ENCODE measurements at regions not wholly inside any gene's neighbourhood (a gene's known extent, or its start where the extent isn't known, plus 50 kb on each side); places are given as distances from the start of the nearest gene placed in this dataset.

GRCh38 chr13:78862446-78862845 is 203.5 kb upstream of the OBI1 start:
- Histone ChIP-seq H3K9me3 (ENCODE audit: low read length) (no peaks in the 10 kb centered on the region), H3K9me2 (ENCODE audit: low read depth, low read length) (no peaks in the 10 kb centered on the region), H3K27me3 (ENCODE audit: insufficient read depth, low read length) (no peaks in the 10 kb centered on the region), H3K36me3 (ENCODE audit: insufficient read depth, low read length) (no peaks in the 10 kb centered on the region), H3K4me1 (ENCODE audit: insufficient read depth, low read length, severe bottlenecking) (no peaks in the 10 kb centered on the region), H2AFZ (ENCODE audit: low read length) (no peak overlapping the region), H3K27ac (ENCODE audit: low read depth, low read length, poor library complexity, severe bottlenecking) (no peak overlapping the region), H3F3A (ENCODE audit: insufficient read depth, low read length) (no peaks in the 10 kb centered on the region), H3K4me2 (ENCODE audit: low read length) (no peak overlapping the region), H3K79me2 (ENCODE audit: insufficient read depth, low read length) (no peaks in the 10 kb centered on the region), H3K9ac (ENCODE audit: low read length) (no peak overlapping the region), H3K4me3 (ENCODE audit: low read depth, low read length, poor library complexity, severe bottlenecking) (no peak overlapping the region), H4K20me1 (ENCODE audit: insufficient read depth, low read length) (no peaks in the 10 kb centered on the region)
- no peak for TF ChIP-seq CTCF (IDR thresholded peaks at IDR 0.05; ENCODE audit: low read length)

- Histone ChIP-seq H3K79me2 (ENCODE audit: insufficient read depth, low read length) (no peaks in the 10 kb centered on the region), H3K36me3 (ENCODE audit: insufficient read depth, low read length) (no peaks in the 10 kb centered on the region), H3K4me2 (ENCODE audit: low read length) (no peak overlapping the region)
Measured at GRCh38 chr13:78852709-78853108, 193.8 kb upstream of the OBI1 start.

GRCh38 chr13:78845656-78846365 is 186.9 kb upstream of the OBI1 start:
- H3K27me3 ChIP-seq (ENCODE audit: insufficient read depth, low read length), result no peaks in the 10 kb centered on the region
- no peak overlapping the region for H2AFZ ChIP-seq (ENCODE audit: low read length)
- H3K4me3 ChIP-seq (ENCODE audit: low read depth, low read length, poor library complexity, severe bottlenecking), result no peak overlapping the region
- no peaks in the 10 kb centered on the region for H3K9me2 ChIP-seq (ENCODE audit: low read depth, low read length)
- no peaks in the 10 kb centered on the region for H3K36me3 ChIP-seq (ENCODE audit: insufficient read depth, low read length)
- no peaks in the 10 kb centered on the region for H3K9me3 ChIP-seq (ENCODE audit: low read length)
- H3K27ac ChIP-seq (ENCODE audit: low read depth, low read length, poor library complexity, severe bottlenecking), result no peak overlapping the region
- H3K79me2 ChIP-seq (ENCODE audit: insufficient read depth, low read length), result no peaks in the 10 kb centered on the region
- TF ChIP-seq CTCF (IDR thresholded peaks at IDR 0.05; ENCODE audit: low read length), result no peak
- TF ChIP-seq EZH2 (IDR thresholded peaks at IDR 0.05; ENCODE audit: borderline replicate concordance, low read length), result no peak
- no peak overlapping the region for H3K9ac ChIP-seq (ENCODE audit: low read length)
- H4K20me1 ChIP-seq (ENCODE audit: insufficient read depth, low read length), result no peaks in the 10 kb centered on the region
- no peaks in the 10 kb centered on the region for H3F3A ChIP-seq (ENCODE audit: insufficient read depth, low read length)
- no peaks in the 10 kb centered on the region for H3K4me1 ChIP-seq (ENCODE audit: insufficient read depth, low read length, severe bottlenecking)
- H3K4me2 ChIP-seq (ENCODE audit: low read length), result no peak overlapping the region

More at GRCh38 chr13:78852709-78853108, 193.8 kb upstream of the OBI1 start:
- H3K4me3 ChIP-seq (ENCODE audit: low read depth, low read length, poor library complexity, severe bottlenecking), result no peak overlapping the region
- H2AFZ ChIP-seq (ENCODE audit: low read length), result no peak overlapping the region
- H3K27me3 ChIP-seq (ENCODE audit: insufficient read depth, low read length), result no peaks in the 10 kb centered on the region
- no peaks in the 10 kb centered on the region for H3K4me1 ChIP-seq (ENCODE audit: insufficient read depth, low read length, severe bottlenecking)
- no peak overlapping the region for H3K9ac ChIP-seq (ENCODE audit: low read length)
- 0 out of 2 replicates have a peak, but pooled peaks cover 3% of the 10 kb centered on the region for H3K9me3 ChIP-seq (ENCODE audit: low read length)
- H3K27ac ChIP-seq (ENCODE audit: low read depth, low read length, poor library complexity, severe bottlenecking), result no peak overlapping the region
- H4K20me1 ChIP-seq (ENCODE audit: insufficient read depth, low read length), result no peaks in the 10 kb centered on the region
- H3F3A ChIP-seq (ENCODE audit: insufficient read depth, low read length), result no peaks in the 10 kb centered on the region
- TF ChIP-seq CTCF (IDR thresholded peaks at IDR 0.05; ENCODE audit: low read length), result no peak
- H3K9me2 ChIP-seq (ENCODE audit: low read depth, low read length), result no peaks in the 10 kb centered on the region
